Kidney (tissue), 13 donors: ENCODE measurements at regions not wholly inside any gene's neighbourhood (a gene's known extent, or its start where the extent isn't known, plus 50 kb on each side); places are given as distances from the start of the nearest gene placed in this dataset.

ENCODE experiments used
- DNase-seq, 5 donors: peaks; one replicate each; pipeline ENCODE4 v3.0.0-alpha.2; 2013 to 2020
- FAIRE-seq: peaks from 2 replicates; lab custom pipeline; 2012; peaks lifted over from hg19 to GRCh38; lab: Jason Lieb, UNC
- H3K27ac ChIP-seq, 2 donors: one replicate each; pipeline ENCODE4 v1.7.0; 2013; ENCODE audit warnings: low read depth in 2 of 2, low read length in 2 of 2, inconsistent platforms in 1 of 2
- H3K27me3 ChIP-seq: one replicate; pipeline ENCODE4 v1.7.1; 2013; ENCODE audit warnings: low read length, inconsistent platforms; ENCODE audit not compliant: control insufficient read depth, insufficient read depth
- H3K36me3 ChIP-seq, 3 donors: one replicate each; pipeline versions ENCODE4 v1.7.0 to v1.7.1; 2013; ENCODE audit warnings: low read length in 3 of 3, control low read depth in 1 of 3, inconsistent platforms in 1 of 3; ENCODE audit not compliant: insufficient read depth in 3 of 3, control insufficient read depth in 2 of 3
- H3K4me1 ChIP-seq, 3 donors: one replicate each; pipeline versions ENCODE4 v1.7.0 to v1.7.1; 2013; ENCODE audit warnings: low read length in 3 of 3, inconsistent platforms in 1 of 3, low read depth in 1 of 3; ENCODE audit not compliant: control insufficient read depth in 2 of 3, insufficient read depth in 2 of 3
- H3K4me3 ChIP-seq, 3 donors: one replicate each; pipeline versions ENCODE4 v1.7.0 to v1.8.1; 2013; ENCODE audit warnings: low read length in 3 of 3, control low read depth in 1 of 3, inconsistent platforms in 1 of 3
- H3K9ac ChIP-seq, 3 donors: one replicate each; pipeline versions ENCODE4 v1.7.0 to v1.7.1; 2013; ENCODE audit warnings: low read length in 3 of 3, control low read depth in 1 of 3, inconsistent platforms in 1 of 3
- H3K9me3 ChIP-seq, 3 donors: one replicate each; pipeline versions ENCODE4 v1.7.0 to v1.7.1; 2013; ENCODE audit warnings: low read length in 3 of 3, control low read depth in 1 of 3, inconsistent platforms in 1 of 3; ENCODE audit not compliant: control insufficient read depth in 2 of 3, insufficient read depth in 1 of 3
- CTCF ChIP-seq: IDR thresholded peaks from 3 replicates; pipeline ENCODE4 v1.5.1; 2012; ENCODE audit warnings: mild to moderate bottlenecking, moderate library complexity, borderline replicate concordance; ENCODE audit not compliant: insufficient read depth; ENCODE audit errors: extremely low read depth
- intact Hi-C: fragments of 100-400 bp; cut with DNase I; formaldehyde crosslinking; loops from one replicate; pipeline ENCODE4 v1.11.1; 2022
- donor health status: control.
- donor health status: control.
- donor health status: control.
- donor health status: control.
- donor health status: control.
- donor health status: DM: yes; HTN: yes; CAD: no.
- donor health status: Normal renal cell carcinoma (clear cell type).

GRCh38 chr11:45341372-45341771 lies 55.2 kb upstream of the SYT13 start:
- Histone ChIP-seq H3K4me1 (peaks cover 0 to 4% (median 0%) of the 10 kb centered on the region in 3 donors), H3K36me3 (no peaks in the 10 kb centered on the region), H3K9me3 (no peaks in the 10 kb centered on the region), H3K9ac (no peak overlapping the region), H3K27me3 (no peaks in the 10 kb centered on the region), H3K4me3 (no peak overlapping the region), H3K27ac (no peak overlapping the region)
- DNase-seq (no peak), FAIRE-seq (no peak)
- TF ChIP-seq CTCF = no peak
- intact Hi-C loops = no loop called here

GRCh38 chr11:45339729-45340519 lies 53.8 kb upstream of the SYT13 start:
- TF ChIP-seq CTCF = peak; percentile 90
- Histone ChIP-seq H3K4me3 (peak overlapping the region in 2 of 3 donors; percentile 10 to 30), H3K36me3 (no peaks in the 10 kb centered on the region), H3K27me3 (no peaks in the 10 kb centered on the region), H3K9me3 (no peaks in the 10 kb centered on the region), H3K27ac (no peak overlapping the region), H3K9ac (no peak overlapping the region), H3K4me1 (peaks cover 0 to 4% (median 0%) of the 10 kb centered on the region in 3 donors)
- FAIRE-seq (peak; percentile 39), DNase-seq (peak; percentile 96 to 98 (median 97))
- intact Hi-C loops = no loop called here

- Histone ChIP-seq H3K9me3 (no peaks in the 10 kb centered on the region), H3K36me3 (no peaks in the 10 kb centered on the region), H3K27me3 (no peaks in the 10 kb centered on the region), H3K9ac (no peak overlapping the region), H3K4me3 (no peak overlapping the region), H3K4me1 (peaks cover 0 to 4% (median 0%) of the 10 kb centered on the region in 3 donors), H3K27ac (no peak overlapping the region)
- FAIRE-seq (no peak), DNase-seq (no peak)
- intact Hi-C loops = no loop called here
- TF ChIP-seq CTCF = no peak
These were observed 51.6 kb upstream of the SYT13 start for GRCh38 chr11:45337583-45338360.
